OCI-LY3 (cell line): ENCODE measurements at regions not wholly inside any gene's neighbourhood (a gene's known extent, or its start where the extent isn't known, plus 50 kb on each side); places are given as distances from the start of the nearest gene placed in this dataset.

Source experiments
- EZH2phosphoT487 ChIP-seq: fragments of 200-600 bp; shearing (Covaris generic); IDR thresholded peaks from 2 replicates; pipeline ENCODE4 v1.6.1; 2018; ENCODE audit warnings: antibody characterized with exemption, mixed run types, low read depth
- TF ChIP-seq, protein P1 (sequence below): fragments of 200-600, 300-600 bp; sonication (generic); IDR thresholded peaks from 2 replicates; pipeline ENCODE4 v1.5.1; 2014; ENCODE audit warnings: antibody characterized with exemption, low read length, low read depth

- TF ChIP-seq, protein P1, sequence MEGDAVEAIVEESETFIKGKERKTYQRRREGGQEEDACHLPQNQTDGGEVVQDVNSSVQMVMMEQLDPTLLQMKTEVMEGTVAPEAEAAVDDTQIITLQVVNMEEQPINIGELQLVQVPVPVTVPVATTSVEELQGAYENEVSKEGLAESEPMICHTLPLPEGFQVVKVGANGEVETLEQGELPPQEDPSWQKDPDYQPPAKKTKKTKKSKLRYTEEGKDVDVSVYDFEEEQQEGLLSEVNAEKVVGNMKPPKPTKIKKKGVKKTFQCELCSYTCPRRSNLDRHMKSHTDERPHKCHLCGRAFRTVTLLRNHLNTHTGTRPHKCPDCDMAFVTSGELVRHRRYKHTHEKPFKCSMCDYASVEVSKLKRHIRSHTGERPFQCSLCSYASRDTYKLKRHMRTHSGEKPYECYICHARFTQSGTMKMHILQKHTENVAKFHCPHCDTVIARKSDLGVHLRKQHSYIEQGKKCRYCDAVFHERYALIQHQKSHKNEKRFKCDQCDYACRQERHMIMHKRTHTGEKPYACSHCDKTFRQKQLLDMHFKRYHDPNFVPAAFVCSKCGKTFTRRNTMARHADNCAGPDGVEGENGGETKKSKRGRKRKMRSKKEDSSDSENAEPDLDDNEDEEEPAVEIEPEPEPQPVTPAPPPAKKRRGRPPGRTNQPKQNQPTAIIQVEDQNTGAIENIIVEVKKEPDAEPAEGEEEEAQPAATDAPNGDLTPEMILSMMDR = no peak
- TF ChIP-seq EZH2phosphoT487 = no peak
Measured at GRCh38 chr5:121121786-121122185, 657.7 kb downstream of the PRR16 start.
